HG03521 (cell line): ENCODE measurements at regions not wholly inside any gene's neighbourhood (a gene's known extent, or its start where the extent isn't known, plus 50 kb on each side); places are given as distances from the start of the nearest gene placed in this dataset.

Experiments
- ATAC-seq: cut with Tn5 transposase; IDR thresholded peaks from one replicate; pipeline ENCODE4 v1.9.1; 2021; ENCODE audit warnings: mild to moderate bottlenecking, moderate library complexity; ENCODE audit not compliant: unreplicated experiment

DNA sequence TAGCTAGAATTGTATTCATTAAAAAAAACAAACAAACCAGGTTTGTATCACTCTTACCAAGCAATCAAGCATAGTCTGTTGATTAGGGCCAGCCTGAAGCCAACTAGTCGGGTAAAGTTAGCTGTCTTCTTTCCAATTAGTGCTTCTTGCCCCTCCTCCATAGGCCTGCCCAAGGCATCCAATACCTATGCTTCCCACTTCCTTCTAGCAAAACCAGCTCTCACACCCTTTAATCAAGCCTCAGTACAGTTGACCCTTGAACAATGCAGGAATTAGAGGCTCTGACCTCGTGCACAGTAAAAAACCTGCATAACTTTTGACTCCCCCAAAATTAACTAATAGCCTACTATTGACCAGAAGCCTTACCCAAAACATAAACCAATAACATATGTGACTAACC is 119.1 kb upstream of the DTNBP1 start:
- no peak for ATAC-seq

DNA sequence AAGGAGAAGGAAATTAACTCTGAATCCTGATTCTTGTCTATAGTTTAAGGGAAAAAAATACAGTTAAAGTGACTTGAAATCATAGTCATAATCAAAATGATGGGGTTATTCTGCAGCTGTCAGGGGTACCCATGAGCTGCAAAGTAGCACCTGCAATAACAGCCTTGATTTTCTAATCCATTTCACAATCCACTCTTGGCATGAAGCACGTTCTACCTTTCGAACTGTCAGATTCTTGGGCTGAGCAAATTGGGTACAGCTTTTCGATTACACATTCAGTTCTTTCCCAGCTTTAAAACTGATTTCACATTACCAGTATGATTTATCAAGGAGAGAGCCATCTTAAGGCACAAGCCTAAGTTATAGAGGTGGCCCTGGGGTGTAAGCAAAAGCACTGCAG is 118.5 kb upstream of the DTNBP1 start:
- ATAC-seq, result no peak

DNA sequence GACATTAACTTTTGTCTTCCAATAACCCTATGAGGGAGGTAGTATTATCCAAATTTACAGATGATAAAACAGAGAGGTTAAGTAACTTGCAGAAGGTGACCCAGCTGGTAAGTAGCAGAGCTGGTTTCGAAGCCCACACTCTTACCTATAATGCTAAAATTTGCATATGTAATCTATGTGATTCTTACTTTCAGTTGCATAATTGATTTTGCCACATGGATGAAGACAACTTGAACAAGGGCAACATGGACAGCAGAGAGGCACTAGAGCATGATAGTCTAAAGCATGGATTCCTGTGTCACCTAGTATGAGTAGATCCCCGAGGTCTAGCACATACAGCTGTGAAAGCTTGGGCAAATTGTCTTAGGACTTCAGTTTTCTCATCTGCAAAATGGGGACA is 117.6 kb upstream of the DTNBP1 start:
- ATAC-seq, result no peak

DNA sequence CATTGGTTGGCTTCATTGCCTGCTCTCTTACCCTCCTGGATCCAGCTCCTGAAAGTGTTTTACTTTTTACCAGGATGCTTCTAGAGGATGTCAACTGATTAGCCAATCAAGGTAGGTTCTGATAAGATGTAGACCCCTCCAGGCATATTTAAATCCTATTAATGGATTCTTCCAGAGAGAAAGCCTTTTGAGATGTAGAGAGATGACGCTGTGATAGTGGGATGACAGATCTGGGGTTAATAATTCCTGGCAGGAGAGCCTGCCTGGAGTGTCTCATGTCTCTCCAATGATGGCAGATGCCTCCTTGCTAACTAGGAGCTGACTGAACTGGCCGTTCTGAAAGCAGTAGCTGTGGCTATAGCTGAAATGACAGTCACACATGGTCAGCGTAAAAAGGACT is 116.9 kb upstream of the DTNBP1 start:
- ATAC-seq, result no peak

DNA sequence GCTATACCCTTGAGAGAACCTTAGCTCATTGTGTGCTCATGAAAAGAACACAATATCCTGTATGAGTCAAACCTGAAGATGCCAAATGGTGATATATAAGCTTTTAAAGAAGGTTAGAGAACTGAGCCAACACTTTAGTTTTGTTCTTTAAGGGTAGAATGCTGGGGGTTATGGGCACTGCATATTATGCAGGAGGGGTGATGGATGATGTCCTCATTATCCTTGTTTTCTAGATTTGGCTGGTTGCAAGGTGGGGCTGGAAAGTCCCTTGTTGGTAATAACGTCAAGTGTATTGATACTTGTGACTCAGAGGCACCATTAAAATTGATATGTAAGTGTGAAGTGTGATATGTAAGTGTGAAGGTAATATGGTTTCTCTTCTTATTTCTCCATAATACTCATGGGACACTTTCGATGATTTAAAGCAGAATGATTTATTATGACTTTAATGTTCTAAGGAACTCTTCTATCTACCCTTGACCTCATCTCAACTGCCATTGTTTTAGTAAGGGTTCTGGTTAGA is 113.7 kb upstream of the DTNBP1 start:
- ATAC-seq, result peak; percentile 46

DNA sequence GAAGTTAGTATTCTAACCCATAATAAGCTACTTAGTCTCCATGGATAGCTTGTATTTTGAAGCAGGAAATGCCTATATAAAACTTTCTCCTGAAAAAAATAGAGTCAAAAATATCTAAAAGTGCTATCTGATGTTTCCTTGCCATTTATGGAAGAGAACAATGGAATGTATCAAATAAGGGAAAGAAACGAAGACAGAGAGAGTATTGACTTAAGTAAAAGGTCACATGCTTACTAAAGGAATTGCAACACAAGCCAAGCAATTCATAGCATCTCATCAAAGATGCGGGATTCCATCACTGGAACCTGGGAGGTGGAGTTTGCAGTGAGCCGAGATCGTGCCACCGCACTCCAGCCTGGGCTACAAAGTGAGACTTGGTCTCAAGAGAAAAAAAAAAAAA is 112.9 kb upstream of the DTNBP1 start:
- no peak for ATAC-seq

DNA sequence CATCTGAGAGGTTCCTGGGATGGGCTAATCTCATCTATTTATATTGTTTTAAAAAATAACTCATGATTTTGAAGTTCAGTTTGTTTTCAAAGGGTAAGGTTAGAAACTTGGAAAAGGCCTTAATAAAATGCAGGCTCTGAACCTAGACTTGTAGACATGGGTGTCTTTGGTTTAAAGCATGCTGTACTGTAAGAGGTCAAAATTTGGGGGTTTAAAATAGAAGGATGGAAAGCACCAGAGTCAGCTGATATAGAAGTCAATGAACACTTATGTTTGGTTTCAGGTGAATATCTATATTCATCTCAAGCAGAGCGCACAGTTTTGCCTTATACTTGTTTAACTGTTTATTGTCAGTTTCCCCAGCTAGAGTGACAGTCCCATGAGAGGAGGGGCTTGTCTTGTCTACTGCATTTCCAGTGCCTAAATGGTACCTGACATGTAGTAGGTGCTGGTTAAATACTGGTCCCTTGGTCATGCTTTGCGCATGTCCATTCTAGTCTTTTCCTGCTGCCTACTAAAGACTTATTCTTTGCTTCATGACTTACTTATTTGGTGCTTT is 112.3 kb upstream of the DTNBP1 start:
- no peak for ATAC-seq

DNA sequence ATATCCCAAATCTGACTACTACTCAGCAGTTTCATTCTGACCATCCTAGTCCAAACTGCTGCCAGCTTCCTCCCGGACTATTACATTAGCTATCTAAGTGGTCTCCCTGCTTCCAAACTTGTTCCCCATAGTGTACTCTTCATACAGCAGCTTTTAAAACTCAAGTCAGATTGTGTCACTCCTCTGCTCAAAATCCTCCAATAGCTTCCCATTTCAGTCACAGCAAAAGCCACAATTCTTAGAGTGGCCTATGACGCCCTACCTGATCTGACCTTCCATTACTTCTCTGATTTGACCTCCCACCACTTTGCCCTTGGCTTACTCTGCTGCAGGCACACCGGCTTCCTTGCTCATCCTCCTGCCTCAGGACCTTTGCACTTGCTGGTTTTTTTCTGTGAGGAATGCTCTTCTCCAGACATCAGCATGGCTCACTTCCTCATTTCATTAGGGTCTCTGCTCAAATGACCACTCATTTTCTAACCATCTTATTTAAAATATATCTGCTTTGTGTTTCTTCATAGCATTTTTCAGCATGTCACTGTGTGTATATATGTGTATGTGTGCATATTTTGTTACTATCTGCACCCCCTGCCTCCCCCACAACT is 111.1 kb upstream of the DTNBP1 start:
- no peak for ATAC-seq

DNA sequence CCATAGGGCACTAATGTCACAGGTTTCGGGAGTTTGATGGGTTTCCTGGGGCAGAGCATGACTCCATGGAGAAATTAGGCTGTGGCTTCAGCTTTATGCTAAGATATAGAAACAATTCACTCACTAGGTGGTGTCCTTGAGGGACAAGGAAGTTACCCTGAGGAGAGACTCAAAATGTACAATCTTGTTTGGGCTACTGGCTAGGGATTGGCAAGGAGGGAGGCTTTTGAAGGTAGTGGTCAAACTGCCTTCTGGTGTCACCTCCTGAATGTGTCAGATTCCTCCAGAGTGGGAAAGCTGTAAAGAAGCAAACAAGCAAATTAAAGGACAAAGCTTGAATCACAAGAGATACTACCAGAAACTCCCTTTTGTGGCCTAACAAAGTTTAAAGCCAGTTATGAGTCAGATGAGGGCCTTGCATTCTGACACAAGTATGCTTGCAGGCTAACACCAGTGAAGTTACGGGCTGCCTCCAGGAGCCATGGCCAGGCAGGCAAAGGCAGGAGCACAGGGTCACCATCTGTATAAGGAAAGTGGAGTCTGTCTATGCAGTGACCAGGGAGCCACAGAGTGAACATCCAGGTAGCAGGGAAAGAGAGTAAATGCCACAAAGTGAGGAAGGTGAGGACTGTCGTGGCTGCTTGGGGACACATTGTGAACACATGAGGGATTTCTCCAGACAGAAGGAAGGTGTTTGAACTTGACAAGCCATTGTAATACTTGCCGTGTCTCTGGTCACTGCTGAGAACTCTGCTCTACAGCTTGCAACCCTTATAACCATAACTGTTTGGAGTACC is 107.7 kb upstream of the DTNBP1 start:
- ATAC-seq, result peak; percentile 54

DNA sequence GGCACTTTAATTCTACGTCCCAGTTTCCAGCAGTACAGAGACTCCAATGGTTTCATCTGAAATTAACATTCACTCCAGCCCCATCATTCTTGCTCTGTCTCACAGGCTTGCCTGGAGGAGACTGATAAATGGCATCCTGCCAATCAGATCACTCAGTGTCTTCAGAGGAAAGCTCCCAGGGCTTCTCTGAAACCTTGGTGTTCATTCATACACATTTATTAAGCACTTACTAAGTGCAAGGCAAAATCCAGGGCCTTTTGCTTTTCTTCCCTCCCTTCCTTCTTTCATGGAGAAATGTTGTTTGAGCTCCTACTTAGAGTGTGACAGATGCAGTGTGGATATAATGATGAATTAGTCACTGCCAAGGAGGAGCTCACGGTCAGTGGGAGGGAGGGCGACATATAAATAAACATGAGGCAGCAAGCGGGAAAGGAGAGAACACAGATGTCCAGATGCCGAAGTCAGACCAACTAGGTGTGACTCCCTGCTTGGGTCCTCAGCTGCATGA is 106.7 kb upstream of the DTNBP1 start:
- no peak for ATAC-seq

DNA sequence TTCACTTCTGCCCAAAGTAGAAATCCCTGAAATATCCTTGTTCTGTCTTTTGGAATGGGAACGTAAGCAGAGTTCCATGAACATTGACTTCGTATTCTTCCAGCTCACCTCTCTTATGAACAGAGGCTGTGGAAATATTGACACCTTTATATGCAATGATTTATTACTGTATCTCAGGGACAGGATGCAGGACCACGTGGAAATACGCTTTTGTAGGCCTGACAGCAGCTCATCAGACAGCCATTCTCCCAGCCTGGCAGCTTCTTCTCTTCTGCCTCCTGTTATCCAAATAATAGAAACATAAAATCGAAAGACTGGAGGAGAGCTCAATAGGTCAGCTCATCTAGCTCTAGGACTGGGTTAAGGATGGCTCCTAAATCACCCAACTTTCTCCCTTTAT is 106.2 kb upstream of the DTNBP1 start:
- no peak for ATAC-seq

DNA sequence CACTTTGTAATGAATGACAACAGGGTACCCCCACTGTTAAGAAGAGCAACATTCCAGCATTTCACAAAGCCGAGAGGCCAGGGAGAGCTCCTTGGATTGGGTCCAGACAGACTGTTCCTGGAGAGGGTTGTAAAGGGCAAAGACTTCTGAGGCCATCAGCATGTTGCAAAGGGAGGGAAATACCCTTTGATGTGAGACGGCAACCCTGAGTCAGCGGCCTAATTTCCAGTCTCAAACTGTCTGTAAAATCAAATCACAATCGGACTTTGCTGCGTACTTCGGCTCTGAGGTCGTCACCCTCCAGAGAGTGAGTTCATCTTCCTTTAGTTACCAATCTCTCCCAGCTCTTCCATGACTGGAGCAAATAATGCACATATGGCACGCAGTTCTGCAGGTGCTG is 101.0 kb upstream of the DTNBP1 start:
- ATAC-seq, result no peak

DNA sequence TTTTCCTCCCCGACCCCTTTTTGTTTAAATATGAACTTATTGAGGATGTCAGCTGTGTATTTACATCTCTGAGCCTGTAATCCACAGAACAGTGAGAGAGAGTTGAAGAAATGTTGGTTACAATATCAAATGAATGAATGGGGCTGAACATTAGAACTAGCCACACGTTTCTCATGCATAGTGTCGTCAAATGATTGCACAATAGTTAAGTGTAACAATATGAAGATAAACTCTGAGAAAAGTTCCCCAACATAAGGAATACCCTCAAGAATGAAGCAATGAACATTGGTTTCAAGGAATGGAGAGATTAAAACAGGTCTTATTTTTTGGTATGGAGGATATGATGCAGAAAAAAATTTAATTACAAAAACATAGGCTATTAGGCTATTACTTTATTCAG is 100.5 kb upstream of the DTNBP1 start:
- ATAC-seq, result no peak

DNA sequence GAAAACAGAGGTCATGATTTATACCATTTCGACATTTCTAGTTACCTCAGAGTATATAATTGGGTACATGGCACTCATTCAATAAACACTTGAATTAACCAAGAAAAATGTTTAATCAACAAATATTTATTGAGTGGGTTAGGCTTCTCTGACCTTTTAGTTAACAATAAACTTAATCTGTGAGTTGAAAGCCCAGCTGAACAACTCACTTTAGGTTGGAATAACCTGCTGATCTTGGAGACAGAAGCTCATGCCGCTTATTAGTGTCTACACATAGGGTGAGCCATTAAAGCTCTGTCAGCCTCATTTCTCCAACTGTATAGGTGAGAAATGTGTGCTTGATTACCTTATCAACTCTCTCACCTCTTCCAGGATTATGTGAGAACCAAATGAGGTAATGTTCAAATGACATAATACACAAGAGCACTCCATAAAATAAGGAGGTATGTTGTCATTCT is 98.2 kb upstream of the DTNBP1 start:
- ATAC-seq, result no peak

DNA sequence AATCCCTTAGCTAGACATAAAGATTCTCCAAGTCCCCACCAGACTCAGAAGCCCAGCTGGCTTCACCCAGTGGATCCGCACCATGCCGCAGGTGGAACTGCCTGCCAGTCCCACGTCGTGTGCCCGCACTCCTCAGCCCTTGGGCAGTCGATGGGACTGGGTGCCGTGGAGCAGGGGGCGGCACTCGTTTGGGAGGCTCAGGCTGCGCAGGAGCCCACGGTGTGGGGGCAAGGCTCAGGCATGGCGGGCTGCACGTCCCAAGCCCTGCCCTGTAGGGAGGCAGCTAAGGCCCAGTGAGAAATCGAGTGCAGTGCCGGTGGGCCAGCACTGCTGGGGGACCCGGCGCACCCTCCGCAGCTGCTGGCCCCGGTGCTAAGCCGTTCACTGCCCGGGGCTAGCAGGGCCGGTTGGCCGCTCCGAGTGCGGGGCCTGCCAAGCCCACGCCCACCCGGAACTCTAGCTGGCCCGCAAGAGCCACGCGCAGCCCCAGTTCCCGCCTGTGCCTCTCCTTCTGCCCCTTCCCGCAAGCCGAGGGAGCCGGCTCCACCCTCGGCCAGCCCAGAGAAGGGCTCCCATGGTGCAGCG is 95.9 kb upstream of the DTNBP1 start:
- ATAC-seq, result no peak

DNA sequence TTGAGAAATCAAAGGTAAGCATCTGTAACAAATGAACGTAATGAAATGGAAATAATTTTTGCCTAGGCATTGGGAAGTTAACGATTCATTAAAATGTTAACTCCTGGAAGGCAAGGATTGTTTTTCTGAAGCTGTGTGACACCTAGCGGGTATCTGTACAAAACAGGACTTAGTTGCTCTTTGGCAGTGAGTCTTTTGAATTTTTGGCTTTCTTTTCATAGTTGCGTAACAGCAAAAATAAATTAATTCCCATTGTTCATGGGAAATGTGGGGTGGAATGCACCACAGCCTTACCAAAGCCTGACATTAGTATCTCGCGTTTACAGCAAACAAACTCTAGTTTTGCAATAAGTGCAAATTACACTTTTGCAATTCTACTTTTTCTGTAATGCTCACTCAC is 92.7 kb upstream of the DTNBP1 start:
- no peak for ATAC-seq

DNA sequence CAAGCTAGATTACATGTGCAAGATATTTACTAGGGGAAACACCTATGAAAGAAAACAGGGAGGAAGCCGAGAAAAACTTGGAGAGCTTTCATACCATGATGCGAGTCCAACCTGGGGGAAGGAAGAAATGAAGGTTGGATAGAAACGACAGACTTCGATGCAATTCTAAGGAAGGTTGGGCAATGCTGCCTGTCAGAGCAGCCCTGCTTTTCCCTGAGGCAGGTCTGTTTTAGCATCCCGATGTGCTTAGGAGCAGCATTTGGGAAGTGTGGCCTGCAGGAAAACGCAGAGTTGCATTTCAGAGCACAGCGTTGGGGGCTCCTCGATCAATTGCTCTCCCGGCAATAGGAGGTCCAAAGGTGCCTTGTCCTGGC is 91.9 kb upstream of the DTNBP1 start:
- no peak for ATAC-seq

DNA sequence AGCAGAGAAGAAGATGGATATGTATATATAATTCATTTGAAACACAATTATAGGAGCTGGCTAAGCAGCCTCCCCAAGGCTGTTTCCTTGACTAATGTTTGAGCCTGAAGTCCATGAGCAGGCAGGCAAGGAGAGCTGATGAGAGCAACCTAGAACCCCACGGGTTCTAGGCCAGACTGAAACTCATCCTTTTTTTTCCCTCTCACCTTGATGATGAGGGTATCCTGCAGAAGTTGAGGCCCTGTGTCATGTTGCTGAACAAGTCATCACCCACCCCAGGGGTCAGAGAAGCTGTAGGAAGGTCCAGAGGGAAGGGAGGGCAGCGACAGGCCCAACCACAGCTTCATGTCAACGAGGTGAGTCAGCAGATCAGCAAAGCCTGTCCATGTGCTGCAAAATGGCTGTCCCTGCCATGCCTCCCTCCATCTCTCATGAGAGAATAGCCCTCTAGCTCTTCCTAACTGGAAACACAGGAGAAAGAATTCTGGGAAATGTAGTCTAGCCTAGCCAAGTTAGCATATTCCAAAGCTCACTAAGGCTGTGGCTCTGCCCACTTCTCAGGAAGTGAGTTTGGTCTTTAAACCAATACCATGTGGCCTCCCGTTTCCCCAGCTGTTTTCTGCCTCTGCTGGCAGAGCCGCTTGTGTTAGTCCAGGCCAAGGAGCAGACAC is 91.3 kb upstream of the DTNBP1 start:
- no peak for ATAC-seq

DNA sequence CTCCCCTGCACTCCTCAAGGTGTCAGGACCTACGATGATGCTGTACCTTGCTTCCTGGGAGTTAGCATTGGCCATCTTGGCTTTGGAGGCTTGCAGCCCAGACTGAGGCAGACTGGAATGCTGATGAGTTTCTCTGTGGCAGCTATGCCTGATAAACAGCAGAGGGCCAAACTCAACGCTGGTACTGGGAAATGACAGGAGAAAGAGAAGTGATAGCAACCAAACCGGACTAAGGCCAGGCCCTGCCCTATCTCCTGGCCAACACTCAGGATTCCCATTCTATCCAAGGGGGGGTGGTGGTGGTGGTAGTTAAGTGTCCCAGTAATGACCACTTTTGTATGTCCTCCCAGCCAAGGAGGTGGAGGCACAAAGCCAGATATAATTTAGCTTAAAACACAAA is 90.0 kb upstream of the DTNBP1 start:
- no peak for ATAC-seq

DNA sequence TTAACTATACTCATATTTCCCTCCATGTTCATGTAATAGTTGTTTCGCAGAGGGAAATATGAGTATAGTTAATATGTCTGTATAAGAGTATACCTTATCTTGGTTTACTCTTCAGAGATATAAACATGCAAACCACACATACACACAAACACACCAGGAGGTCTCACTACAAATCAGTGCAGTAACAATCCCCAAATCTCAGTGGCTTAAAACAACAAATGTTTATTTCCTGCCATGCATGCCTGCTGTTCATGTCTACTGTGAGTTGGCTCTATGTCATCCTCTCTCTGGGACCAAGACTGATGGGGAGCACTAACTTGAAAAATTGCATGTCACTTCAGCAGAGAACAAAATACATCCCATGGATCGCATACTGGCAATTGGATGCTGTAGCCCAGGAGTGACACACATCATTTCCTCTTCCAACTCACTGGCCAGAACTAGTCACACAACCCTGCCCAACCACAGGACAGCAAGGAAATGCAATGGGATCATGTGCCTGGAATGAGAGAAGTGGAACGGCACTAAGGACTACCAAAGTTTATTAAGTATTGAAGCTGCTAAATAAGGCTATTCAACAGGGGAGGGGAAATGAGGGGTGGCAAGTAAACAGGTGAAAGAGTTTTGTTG is 89.0 kb upstream of the DTNBP1 start:
- no peak for ATAC-seq

DNA sequence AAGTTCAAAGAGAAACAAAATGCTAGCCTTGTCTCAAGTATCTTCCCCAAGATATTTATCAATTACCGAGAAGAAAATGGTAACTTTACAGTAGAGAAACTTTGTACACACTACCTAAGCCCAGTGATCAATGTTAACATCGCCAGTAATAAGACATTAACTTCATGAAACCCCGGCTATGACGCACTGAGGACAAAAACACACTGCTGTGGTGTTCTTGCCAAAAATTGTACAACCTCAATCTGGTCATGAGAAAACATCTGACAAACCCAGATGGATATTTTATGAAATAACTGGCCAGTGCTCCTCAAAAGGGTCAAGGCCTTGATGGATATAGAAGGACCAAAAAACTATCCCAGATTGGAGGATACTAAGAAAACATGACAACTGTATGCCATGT is 85.5 kb upstream of the DTNBP1 start:
- ATAC-seq, result no peak
